GM12873 (cell line): ENCODE measurements at regions not wholly inside any gene's neighbourhood (a gene's known extent, or its start where the extent isn't known, plus 50 kb on each side); places are given as distances from the start of the nearest gene placed in this dataset.

Experiments
- CTCF ChIP-seq: IDR thresholded peaks from 2 replicates; pipeline ENCODE4 v1.5.1; 2012; ENCODE audit warnings: low read depth, mild to moderate bottlenecking, moderate library complexity, low read length, control low read depth; ENCODE audit not compliant: insufficient read depth; ENCODE audit errors: missing control alignments

- no peak for TF ChIP-seq CTCF
These were observed 214.4 kb upstream of the DTNBP1 start for GRCh38 chr6:15877231-15877630.

- TF ChIP-seq CTCF: no peak
These were observed 213.6 kb upstream of the DTNBP1 start for GRCh38 chr6:15876406-15876805.

- no peak for TF ChIP-seq CTCF
These were observed 213.0 kb upstream of the DTNBP1 start for GRCh38 chr6:15875797-15876196.

- TF ChIP-seq CTCF: no peak
These were observed 212.0 kb upstream of the DTNBP1 start for GRCh38 chr6:15874821-15875220.

- no peak for TF ChIP-seq CTCF
These were observed 211.5 kb upstream of the DTNBP1 start for GRCh38 chr6:15874326-15874725.

- no peak for TF ChIP-seq CTCF
These were observed 209.6 kb upstream of the DTNBP1 start for GRCh38 chr6:15872241-15873103.

- TF ChIP-seq CTCF: no peak
These were observed 208.4 kb upstream of the DTNBP1 start for GRCh38 chr6:15871276-15871675.
